HEK293 (cell line): ENCODE measurements at regions not wholly inside any gene's neighbourhood (a gene's known extent, or its start where the extent isn't known, plus 50 kb on each side); places are given as distances from the start of the nearest gene placed in this dataset.

Source experiments
- MEIS1 ChIP-seq: sonication (generic); formaldehyde crosslinking; IDR thresholded peaks from 2 replicates; pipeline ENCODE4 v1.8.1; 2022; ENCODE audit warnings: missing genetic modification reagents, mild to moderate bottlenecking, borderline replicate concordance
- PRDM4 ChIP-seq: fragments of 450-650 bp; formaldehyde crosslinking; IDR thresholded peaks from 2 replicates; pipeline ENCODE4 v1.5.1; 2017; ENCODE audit warnings: missing biosample characterization, missing genetic modification characterization
- TF ChIP-seq, protein P1 (sequence below): fragments of 450-650 bp; formaldehyde crosslinking; IDR thresholded peaks from 2 replicates; pipeline ENCODE4 v1.5.1; 2016; ENCODE audit warnings: missing biosample characterization, missing genetic modification characterization

DNA sequence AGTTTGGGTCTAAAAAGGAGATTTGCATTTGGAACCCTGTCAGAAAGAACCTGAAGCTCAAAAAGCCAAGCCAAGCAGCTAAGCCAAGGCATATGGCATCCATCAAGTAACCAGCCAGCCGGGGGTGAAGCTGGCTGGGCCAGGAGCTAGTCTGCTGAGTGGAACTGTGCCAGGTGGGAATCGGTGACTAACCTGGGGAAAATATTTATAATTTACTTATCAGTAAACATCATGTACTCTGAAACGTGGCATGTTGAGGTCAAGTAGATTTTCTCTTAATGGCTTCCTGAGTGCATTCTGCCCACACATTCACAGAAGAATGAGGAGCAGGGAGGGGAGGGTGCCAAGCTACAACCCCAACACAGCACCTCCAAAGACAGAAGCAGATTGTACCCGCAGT is 70.5 kb upstream of the SESN3 start:
- TF ChIP-seq PRDM4 (tag by site-specific recombination) (no peak), MEIS1 (CRISPR knock-in tag) (no peak)
- TF ChIP-seq, protein P1, sequence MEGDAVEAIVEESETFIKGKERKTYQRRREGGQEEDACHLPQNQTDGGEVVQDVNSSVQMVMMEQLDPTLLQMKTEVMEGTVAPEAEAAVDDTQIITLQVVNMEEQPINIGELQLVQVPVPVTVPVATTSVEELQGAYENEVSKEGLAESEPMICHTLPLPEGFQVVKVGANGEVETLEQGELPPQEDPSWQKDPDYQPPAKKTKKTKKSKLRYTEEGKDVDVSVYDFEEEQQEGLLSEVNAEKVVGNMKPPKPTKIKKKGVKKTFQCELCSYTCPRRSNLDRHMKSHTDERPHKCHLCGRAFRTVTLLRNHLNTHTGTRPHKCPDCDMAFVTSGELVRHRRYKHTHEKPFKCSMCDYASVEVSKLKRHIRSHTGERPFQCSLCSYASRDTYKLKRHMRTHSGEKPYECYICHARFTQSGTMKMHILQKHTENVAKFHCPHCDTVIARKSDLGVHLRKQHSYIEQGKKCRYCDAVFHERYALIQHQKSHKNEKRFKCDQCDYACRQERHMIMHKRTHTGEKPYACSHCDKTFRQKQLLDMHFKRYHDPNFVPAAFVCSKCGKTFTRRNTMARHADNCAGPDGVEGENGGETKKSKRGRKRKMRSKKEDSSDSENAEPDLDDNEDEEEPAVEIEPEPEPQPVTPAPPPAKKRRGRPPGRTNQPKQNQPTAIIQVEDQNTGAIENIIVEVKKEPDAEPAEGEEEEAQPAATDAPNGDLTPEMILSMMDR (tag by site-specific recombination): no peak
